ENCODE measurements at regions not wholly inside any gene's neighbourhood (a gene's known extent, or its start where the extent isn't known, plus 50 kb on each side); places are given as distances from the start of the nearest gene placed in this dataset.

- TF ChIP-seq KAT7 (CRISPR knock-in tag; IDR thresholded peaks at IDR 0.05; ENCODE audit: borderline replicate concordance) (no peak), MYBL2 (CRISPR knock-in tag; IDR thresholded peaks at IDR 0.05) (no peak), TEAD4 (CRISPR knock-in tag; IDR thresholded peaks at IDR 0.05) (no peak), E2F4 (CRISPR knock-in tag; IDR thresholded peaks at IDR 0.05; ENCODE audit: borderline replicate concordance, low read depth) (no peak), ETV6 (CRISPR knock-in tag; IDR thresholded peaks at IDR 0.05) (no peak), FOXP1 (CRISPR knock-in tag; IDR thresholded peaks at IDR 0.05; ENCODE audit: borderline replicate concordance) (no peak), ZNF232 (CRISPR knock-in tag; IDR thresholded peaks at IDR 0.05) (no peak), CREM (CRISPR knock-in tag; IDR thresholded peaks at IDR 0.05) (no peak), JAZF1 (CRISPR knock-in tag; IDR thresholded peaks at IDR 0.05) (no peak), ZNF263 (CRISPR knock-in tag; IDR thresholded peaks at IDR 0.05; ENCODE audit: low read depth) (no peak), MLX (CRISPR knock-in tag; IDR thresholded peaks at IDR 0.05) (no peak), ZNF121 (CRISPR knock-in tag; IDR thresholded peaks at IDR 0.05) (no peak), GRHL2 (CRISPR knock-in tag; IDR thresholded peaks at IDR 0.05; ENCODE audit: insufficient replicate concordance, severe bottlenecking) (no peak), NFYB (CRISPR knock-in tag; conservative IDR thresholded peaks at IDR 0.05; ENCODE audit: low read depth) (no peak), OVOL2 (CRISPR knock-in tag; IDR thresholded peaks at IDR 0.05; ENCODE audit: borderline replicate concordance) (no peak)
- Mint-ChIP-seq H3K27ac (no peak overlapping the region), H3K9me3 (peaks cover 17% of the 10 kb centered on the region), H3K27me3 (ENCODE audit: low read depth) (no peaks in the 10 kb centered on the region), H3K36me3 (no peaks in the 10 kb centered on the region), H3K4me1 (peaks cover 16% of the 10 kb centered on the region), H3K4me3 (no peak overlapping the region)
- DNase-seq (ENCODE audit: low spot score): no peak
- ChIA-PET POLR2A (no interaction called here), CTCF (no interaction called here)
- no peak for ATAC-seq
Observed at GRCh38 chr1:87615901-87616300, 287.2 kb downstream of the LMO4 start.

GRCh38 chr1:87620807-87621206, 292.1 kb downstream of the LMO4 start:
- Mint-ChIP-seq H3K27me3 (ENCODE audit: low read depth) (no peaks in the 10 kb centered on the region), H3K4me1 (peaks cover 5% of the 10 kb centered on the region; the same call in 1 of the 2 replicates), H3K9me3 (peaks cover 13% of the 10 kb centered on the region), H3K4me3 (no peak overlapping the region), H3K36me3 (no peaks in the 10 kb centered on the region), H3K27ac (no peak overlapping the region)
- TF ChIP-seq STAT6 (CRISPR knock-in tag; conservative IDR thresholded peaks at IDR 0.05; ENCODE audit: low read depth): no peak
- no peak for TF ChIP-seq FOXP1 (CRISPR knock-in tag; IDR thresholded peaks at IDR 0.05; ENCODE audit: borderline replicate concordance)
- TF ChIP-seq NFYB (CRISPR knock-in tag; conservative IDR thresholded peaks at IDR 0.05; ENCODE audit: low read depth): no peak
- no peak for TF ChIP-seq CBFB (CRISPR knock-in tag; IDR thresholded peaks at IDR 0.05; ENCODE audit: low read depth)
- no peak for TF ChIP-seq ZNF423 (CRISPR knock-in tag; IDR thresholded peaks at IDR 0.05)
- no peak for TF ChIP-seq JAZF1 (CRISPR knock-in tag; IDR thresholded peaks at IDR 0.05)
- no peak for TF ChIP-seq OVOL2 (CRISPR knock-in tag; IDR thresholded peaks at IDR 0.05; ENCODE audit: borderline replicate concordance)
- no peak for TF ChIP-seq GRHL2 (CRISPR knock-in tag; IDR thresholded peaks at IDR 0.05; ENCODE audit: insufficient replicate concordance, severe bottlenecking)
- no peak for TF ChIP-seq ARID4B (CRISPR knock-in tag; IDR thresholded peaks at IDR 0.05; ENCODE audit: borderline replicate concordance)
- no peak for TF ChIP-seq IRF2 (CRISPR knock-in tag; IDR thresholded peaks at IDR 0.05; ENCODE audit: borderline replicate concordance, low read depth)
- TF ChIP-seq FOXK1 (CRISPR knock-in tag; IDR thresholded peaks at IDR 0.05): no peak
- TF ChIP-seq HMGA2 (CRISPR knock-in tag; IDR thresholded peaks at IDR 0.05): no peak
- no peak for TF ChIP-seq ELF4 (CRISPR knock-in tag; IDR thresholded peaks at IDR 0.05; ENCODE audit: low read depth)
- no peak for TF ChIP-seq MLX (CRISPR knock-in tag; IDR thresholded peaks at IDR 0.05)
- TF ChIP-seq ZBTB21 (CRISPR knock-in tag; IDR thresholded peaks at IDR 0.05; ENCODE audit: borderline replicate concordance): no peak
- no peak for TF ChIP-seq ZNF671 (CRISPR knock-in tag; IDR thresholded peaks at IDR 0.05)
- DNase-seq (ENCODE audit: low spot score) (no peak), ATAC-seq (no peak)
- CTCF ChIA-PET: no interaction called here
- POLR2A ChIA-PET: no interaction called here
